AG10803 (cell line): ENCODE measurements at regions not wholly inside any gene's neighbourhood (a gene's known extent, or its start where the extent isn't known, plus 50 kb on each side); places are given as distances from the start of the nearest gene placed in this dataset.

Source experiments
- DNase-seq: peaks from one replicate; pipeline ENCODE4 v3.0.0; 2010; ENCODE audit warnings: low read depth
- H3K4me3 ChIP-seq: 2 replicates; pipeline ENCODE4 v1.5.1; 2011; ENCODE audit warnings: mild to moderate bottlenecking, low read length, control low read depth
- TF ChIP-seq, protein P1 (sequence below): conservative IDR thresholded peaks from 2 replicates; pipeline ENCODE4 v1.5.1; 2011; ENCODE audit warnings: mild to moderate bottlenecking, low read length, control low read depth, inconsistent platforms

DNA sequence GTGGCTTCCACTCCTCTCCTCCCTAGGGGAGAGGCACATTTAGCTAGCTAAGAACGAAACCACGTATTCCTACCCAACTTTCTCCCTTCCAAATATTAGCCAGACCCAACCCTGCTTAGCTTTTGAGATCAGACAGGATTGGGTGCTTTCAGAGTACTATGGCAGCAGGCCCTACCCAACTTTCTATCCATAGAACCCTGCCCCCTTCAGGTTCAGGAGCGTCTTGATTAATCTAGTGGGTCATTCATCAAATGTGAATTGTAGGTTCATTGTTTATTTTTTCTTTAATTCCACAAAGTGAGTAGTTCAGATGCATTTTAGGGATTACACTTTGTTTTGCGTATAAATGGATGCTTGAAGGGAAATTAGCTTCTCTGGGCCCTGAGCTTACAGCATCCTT, 188.3 kb downstream of the MIB1 start:
- no peak for DNase-seq
- TF ChIP-seq, protein P1, sequence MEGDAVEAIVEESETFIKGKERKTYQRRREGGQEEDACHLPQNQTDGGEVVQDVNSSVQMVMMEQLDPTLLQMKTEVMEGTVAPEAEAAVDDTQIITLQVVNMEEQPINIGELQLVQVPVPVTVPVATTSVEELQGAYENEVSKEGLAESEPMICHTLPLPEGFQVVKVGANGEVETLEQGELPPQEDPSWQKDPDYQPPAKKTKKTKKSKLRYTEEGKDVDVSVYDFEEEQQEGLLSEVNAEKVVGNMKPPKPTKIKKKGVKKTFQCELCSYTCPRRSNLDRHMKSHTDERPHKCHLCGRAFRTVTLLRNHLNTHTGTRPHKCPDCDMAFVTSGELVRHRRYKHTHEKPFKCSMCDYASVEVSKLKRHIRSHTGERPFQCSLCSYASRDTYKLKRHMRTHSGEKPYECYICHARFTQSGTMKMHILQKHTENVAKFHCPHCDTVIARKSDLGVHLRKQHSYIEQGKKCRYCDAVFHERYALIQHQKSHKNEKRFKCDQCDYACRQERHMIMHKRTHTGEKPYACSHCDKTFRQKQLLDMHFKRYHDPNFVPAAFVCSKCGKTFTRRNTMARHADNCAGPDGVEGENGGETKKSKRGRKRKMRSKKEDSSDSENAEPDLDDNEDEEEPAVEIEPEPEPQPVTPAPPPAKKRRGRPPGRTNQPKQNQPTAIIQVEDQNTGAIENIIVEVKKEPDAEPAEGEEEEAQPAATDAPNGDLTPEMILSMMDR: no peak
- no peak overlapping the region for H3K4me3 ChIP-seq

DNA sequence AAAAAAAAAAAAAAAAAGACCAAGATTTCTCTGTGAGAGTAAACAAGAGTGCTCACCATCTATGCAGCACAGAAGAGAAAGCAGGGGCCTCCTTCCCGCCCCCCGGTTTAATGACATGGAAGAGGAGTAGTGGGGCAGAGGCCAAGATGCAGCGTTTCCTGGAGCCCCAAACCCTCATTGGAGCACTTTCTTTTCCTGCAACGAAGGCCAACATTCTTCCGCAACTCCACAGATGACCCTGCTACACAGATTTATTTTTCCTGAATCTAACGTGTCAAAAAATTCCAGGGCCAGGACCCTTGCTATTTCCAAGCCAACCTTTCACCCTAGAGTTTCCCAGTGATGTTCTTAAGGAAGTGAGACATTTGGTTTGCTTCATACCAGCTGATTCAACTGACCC, 189.6 kb downstream of the MIB1 start:
- TF ChIP-seq, protein P1: no peak
- no peak for DNase-seq
- no peak overlapping the region for H3K4me3 ChIP-seq

DNA sequence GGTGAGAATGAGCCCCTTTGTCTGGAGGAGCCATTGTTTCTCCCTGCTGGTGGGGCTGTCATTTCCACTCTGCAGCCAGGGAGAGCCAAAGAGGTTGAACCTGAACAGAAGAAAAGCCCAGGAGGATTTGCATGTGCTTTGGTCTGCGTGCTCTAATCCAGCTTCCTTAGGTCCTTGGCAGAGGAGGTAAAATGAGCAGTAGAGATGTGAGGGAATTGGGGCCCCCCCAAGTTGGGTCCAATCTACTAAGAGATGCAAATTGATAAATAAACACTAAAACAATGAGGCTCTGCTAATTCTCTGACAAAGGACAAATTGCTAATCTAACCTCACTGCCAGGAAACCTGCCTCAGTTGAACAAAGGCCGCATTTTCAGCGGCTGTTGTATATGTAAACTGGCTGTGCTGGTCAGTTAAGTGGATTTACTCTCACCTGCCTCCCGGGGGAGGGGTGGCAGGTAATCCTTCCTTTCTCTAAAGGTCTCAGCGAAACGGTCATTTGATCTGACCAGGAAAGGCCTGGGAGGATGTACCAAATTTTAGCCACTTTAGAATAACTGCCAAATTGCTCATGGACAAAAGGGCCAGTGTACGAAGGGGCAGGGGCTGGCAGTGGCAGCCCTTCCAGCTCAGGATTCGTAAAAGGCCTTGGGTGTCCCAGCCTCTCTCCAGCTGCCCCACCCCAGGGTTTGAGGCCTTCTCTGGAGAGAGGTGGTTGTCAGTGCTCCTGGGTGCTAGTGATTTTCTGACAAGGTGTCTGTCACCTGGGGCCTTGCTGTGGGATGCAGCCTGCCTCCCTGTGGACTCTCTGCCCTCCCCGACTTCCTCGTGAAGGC, 193.6 kb downstream of the MIB1 start:
- TF ChIP-seq, protein P1: no peak
- DNase-seq: no peak
- no peak overlapping the region for H3K4me3 ChIP-seq

DNA sequence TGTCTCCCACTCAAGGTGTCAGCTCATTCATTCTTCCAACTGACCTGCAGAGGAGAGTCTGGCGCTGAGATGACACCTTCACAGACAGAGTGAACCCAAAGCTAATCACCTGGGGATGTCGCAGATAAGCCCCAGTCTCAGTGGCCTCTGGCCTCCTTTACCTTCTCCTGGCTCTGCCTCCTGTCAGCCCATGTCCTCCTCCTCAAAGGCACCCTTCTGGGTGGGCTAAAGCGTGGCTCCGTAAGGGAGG, 194.1 kb downstream of the MIB1 start:
- no peak overlapping the region for H3K4me3 ChIP-seq
- TF ChIP-seq, protein P1: no peak
- DNase-seq: no peak

DNA sequence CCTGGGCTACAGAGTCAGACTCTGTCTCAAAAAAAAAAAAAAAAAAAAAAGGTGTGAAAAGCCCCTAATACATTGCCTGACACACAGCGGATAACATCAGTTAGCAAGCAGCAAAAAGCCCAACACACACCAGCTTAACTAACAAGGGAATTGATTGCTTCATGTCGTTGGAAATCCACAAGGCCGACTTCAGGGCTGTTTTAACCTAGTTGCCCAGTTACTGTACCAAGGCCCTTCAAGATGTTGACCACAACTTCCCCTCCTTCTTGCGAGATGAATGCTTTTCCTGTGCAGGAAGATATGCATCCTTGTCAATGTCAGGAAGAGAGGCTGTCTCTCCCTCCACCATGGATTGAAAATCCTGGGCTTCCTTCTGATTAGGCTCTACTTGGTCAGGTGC, 202.9 kb downstream of the MIB1 start:
- no peak overlapping the region for H3K4me3 ChIP-seq
- DNase-seq: no peak
- TF ChIP-seq, protein P1: no peak

DNA sequence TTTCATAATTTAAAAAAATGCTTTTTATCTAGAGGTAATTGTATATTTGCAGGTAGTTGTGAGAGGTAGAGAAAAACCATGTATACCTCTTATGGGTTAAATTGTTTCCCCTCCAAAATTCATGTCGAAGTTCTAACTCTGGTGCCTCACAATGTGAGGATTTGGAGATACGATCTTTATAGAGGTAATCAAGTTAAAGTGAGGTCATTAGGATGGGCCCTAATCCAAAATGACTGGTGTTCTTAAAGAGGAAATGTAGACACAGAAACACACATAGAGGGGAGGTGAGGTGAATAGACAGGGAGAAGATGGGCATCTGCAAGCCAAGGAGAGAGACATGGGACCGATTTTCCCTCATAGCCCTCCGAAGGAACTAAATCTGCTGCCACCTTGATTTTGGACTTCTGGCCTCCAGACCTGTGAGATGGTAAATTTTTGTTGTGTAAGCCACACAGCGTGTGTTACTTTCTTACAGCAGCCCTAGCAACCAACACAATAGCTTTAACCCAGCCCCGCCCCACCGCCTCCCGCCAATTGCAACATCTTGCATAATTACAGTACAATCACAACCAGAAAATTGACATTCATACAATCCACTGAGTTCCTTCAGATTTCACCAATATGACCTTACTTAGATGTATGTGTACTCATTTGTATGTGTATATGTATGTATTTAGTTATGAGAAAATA, 208.9 kb downstream of the MIB1 start:
- no peak for DNase-seq
- TF ChIP-seq, protein P1: no peak
- no peak overlapping the region for H3K4me3 ChIP-seq
